GM18499 (cell line): ENCODE measurements at regions not wholly inside any gene's neighbourhood (a gene's known extent, or its start where the extent isn't known, plus 50 kb on each side); places are given as distances from the start of the nearest gene placed in this dataset.

Source experiments
- ATAC-seq: cut with Tn5 transposase; IDR thresholded peaks from one replicate; pipeline ENCODE4 v1.9.1; 2021; ENCODE audit warnings: moderate number of reproducible peaks; ENCODE audit not compliant: insufficient read depth, unreplicated experiment

GRCh38 chr10:3692387-3692999 lies 92.5 kb downstream of the KLF6 start:
- ATAC-seq = no peak

- no peak for ATAC-seq
Observed at GRCh38 chr10:3691482-3691881, 93.5 kb downstream of the KLF6 start.

DNA sequence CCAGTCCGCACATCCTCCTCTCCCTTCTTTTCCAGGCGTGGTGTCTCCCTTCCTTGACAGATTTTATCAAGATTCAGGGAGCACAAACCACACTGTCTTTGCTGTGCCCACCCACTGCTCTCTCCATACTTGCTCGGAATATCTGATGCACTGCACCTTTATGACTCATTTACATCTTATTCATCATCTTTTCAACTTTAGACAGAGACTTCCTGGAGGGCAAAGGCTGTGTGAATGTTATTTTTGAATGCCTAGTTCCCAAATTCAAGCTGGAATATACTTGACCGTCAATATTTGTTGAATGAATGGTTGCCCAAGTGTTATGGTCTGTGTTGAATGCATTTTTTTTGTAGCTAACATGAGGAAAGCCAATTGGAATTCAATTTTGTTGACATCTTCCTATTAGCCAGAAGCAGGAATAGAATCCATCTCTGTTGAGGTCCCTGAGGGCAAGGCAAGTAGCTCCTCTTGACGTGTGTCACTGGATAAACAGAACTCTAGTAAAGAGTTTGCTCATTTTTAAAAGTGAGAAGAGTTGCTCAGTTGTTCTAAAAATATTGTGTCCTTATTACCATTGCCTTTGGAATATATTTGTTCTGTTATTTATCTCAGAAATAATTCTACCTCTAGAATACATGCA lies 95.0 kb downstream of the KLF6 start:
- ATAC-seq = no peak

DNA sequence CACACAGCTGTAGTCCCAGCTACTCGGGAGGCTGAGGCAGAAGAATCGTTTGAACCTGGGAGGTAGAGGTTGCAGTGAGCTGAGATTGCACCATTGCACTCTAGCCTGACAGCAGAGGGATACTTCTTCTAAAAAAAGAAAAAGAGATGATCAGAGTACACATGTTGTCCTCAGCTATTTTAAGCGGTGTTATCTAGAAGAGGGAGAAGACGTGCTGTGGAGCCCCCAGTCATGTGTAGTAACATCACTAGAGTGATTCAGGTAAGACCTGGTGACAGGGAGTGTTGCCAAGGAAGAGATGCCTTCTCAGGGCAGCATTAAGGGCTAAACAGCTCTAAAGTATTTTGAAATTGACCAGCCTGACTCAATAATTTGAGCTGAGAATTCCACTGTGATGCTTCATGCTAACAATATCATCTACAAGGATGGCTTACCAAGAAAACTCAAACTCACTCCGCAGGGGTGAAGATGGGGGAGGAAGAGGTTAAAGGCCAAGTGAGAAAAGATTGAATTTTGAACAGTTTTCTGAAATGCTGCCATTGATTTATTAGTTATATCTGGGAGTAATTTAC lies 97.4 kb downstream of the KLF6 start:
- no peak for ATAC-seq

DNA sequence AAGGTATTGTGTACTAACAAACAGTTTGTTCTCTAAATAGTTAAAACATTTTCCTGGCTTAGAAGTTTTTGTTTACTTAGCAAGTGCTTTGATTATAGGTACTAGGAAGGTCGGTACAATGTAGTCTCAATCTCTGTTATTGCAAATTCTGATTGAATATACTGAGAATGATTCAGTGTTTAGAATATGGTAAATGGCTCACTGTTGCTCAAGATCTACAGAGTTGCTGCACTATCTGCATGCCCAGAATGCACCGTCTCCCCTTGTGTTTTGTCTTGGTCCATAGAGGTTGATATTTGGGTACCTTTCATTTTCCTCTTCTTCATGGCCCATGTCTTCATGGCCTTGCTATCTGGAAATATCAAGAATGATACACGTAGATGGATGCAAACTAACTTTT lies 99.6 kb downstream of the KLF6 start:
- no peak for ATAC-seq

DNA sequence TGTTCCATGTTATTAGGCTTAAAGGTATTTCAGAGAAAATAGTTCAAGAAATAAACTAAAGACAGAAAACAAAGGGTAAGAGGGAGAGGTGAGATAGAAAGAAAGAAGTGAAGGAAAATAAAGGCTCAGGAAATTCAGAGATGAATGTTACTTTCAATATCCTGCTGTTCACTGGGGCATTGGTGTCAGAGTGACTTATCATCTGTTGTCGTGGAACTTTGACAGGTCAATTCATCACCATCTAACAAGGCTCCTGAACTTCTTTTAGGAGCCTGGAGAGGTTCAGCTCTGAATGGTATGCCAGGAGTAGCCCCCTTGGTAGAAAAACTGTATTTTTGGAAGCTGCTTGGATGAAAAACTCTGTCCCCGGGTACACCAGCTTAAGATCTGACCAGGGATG lies 100.1 kb downstream of the KLF6 start:
- ATAC-seq = no peak

- no peak for ATAC-seq
Observed at GRCh38 chr10:3683560-3683959, 101.4 kb downstream of the KLF6 start.

DNA sequence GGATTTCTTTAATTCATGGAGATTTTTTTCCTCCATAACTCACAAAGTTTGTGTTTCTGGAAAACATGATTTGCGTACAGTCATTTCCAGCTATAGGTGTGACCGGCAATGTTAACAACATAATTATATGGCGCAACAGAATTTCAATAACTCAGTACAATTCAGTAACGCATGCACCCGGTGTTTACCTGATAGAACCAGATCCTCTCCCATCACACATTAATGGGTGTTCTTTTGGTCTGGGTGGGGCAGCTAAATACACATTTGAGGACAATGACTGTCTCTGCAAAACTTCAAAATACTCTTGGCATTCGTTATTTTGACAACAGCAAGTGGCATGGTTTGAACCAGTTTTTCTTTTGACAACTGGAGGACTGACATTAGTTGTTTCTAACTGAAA lies 102.3 kb downstream of the KLF6 start:
- ATAC-seq = no peak

DNA sequence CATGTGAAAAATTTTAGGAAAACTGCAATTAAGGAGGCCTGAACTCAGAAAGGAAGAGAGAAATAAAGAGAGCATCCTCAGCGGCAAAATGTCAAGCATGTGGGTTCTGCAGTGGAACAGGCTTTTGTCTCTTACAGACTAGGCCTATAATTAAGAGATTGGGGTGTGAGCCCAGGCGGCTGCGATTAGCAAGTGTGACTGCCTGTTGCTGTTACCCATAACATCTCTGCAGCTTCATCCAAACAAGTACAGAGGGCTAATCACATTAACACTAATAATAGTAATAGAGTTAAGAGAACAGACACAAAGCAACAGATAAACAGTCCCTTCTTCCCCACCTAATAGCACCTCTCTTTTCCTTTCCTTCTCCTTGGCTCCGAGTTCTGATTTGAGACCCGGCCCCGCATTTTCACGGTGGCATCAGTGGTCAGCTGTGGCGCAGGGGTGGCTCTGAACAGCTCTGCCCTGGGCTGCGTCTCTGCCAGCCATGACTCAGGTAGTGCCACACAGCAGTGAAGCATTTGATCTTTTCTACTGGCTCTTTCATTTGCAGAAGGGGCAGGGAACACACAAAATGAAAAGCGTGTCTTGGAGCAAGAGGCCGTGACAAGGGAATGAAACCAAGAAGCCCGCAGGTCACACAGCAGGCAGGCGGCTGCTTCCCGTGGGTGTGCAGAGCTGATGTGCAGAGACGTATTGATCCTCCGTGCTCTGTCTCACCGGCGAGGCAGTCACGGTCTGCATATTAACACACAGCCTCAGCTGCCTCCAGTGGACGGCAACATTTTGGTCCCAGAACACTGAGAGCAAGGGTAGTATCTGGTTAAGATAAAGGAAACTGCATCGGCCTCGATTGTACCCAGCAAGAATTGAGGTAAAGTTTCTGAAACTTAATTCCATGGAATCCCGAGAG lies 103.1 kb downstream of the KLF6 start:
- ATAC-seq = no peak

GRCh38 chr10:3679950-3680629 lies 104.9 kb downstream of the KLF6 start:
- no peak for ATAC-seq

- no peak for ATAC-seq
Observed at GRCh38 chr10:3678629-3679227, 106.3 kb downstream of the KLF6 start.

- no peak for ATAC-seq
Observed at GRCh38 chr10:3676564-3676963, 108.4 kb downstream of the KLF6 start.

DNA sequence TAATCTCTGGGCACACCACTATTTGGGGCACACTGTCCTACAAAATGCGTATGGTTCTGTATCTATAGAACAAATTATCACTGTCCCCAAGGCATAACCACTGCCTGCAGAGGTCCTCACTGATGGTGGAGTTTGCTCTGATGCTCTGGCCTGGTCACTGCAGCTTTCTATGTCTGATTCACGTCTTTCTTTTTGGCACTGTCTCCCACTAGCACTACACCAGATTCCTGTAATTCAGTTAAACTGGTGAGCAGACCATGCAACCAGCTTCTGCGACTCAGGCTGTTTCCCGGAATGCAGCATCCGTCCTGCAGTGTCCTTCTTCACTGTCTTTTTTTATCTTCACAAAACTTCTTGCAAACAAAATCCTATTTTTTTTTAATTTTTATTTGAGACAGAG lies 112.8 kb downstream of the KLF6 start:
- ATAC-seq = no peak

DNA sequence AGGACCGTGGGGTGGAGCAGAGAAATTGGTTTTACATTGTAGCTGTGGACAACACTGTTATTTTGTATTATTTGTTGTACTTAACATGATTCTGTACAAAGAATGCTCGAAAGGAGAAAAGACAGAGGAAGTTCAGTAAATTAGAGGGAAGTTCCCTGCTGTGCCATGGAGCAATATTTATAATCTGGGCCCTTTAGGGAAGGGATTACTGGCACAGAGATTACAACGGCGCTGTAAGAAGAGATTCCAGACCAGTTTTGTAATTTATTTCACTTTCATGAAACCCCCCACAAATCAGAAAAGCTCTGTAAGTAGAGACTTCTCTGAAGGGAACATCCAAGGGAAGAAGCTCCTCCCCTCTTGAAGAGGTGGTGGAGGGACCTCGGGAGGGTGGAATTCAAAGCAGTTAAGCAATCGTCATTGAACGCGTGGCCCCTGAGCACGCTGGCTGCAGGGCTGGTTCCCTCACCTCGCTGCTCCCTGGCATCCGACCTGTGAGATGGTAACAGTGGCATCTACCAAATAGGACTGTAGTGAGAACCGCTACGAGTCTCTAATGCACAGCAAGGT lies 113.5 kb downstream of the KLF6 start:
- no peak for ATAC-seq

- no peak for ATAC-seq
Observed at GRCh38 chr10:3668966-3669330, 116.1 kb downstream of the KLF6 start.

DNA sequence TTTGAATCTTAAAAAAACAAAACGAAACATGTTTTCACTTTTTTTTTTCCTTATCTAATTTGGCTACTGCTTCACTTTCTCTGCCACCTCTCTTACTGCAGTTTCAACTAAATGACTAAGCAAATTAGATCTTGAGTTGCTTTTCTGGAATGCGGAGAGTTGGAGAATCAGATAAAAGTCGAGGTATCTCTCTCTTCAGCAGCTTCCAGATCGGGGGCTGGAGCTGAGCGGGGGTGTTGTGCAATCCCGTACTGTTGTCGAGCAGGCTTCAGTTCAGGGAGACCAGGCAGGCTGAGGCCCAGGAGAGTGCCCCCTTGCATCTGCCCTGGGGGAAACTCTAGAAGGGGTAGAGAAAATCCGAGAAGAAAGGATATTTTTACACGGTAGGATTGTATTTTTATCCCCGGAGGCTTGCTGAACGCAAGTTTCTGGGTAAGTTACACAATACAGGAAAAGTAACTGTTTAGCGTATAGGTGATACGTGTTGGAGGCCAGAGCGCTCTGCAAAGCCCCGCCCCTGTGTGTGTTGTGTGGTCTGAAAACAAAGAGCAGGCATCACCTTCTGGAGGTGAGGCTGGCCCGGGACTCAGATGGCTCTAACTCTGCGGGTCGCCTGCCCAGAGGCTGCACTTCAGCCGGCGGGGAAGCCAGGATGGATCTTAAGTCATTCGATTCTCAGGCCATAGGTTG lies 116.6 kb downstream of the KLF6 start:
- no peak for ATAC-seq

- no peak for ATAC-seq
Observed at GRCh38 chr10:3666525-3667302, 118.3 kb downstream of the KLF6 start.

DNA sequence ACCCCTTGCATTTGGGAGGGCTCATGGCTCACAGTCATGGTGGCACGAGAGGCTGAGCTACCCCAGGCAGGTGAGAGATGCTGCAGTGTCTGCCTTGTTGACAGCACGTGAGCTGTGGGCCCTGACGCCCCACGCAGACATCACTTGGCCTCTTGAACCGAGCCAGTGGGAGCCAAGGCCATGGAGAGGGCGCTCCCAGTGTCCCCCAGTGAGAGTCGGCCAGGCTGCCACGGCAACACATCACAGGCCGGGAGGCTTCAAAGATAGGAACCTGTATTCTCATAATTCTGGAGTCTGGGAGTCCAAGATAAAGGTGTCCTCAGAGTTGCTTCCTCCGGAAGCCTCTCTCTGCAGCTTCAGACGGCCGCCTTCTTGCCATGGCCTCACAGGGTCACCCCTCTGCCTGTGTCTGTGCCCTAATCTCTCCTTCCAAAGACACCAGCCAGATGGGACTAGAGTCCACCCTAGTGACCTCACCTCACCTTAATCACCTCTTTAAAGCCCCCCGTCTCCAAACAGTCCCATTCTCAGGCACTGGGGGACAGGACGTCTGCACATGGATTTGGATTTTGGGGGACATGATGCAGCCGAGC lies 119.6 kb downstream of the KLF6 start:
- no peak for ATAC-seq
